A673 (cell line): ENCODE measurements at regions not wholly inside any gene's neighbourhood (a gene's known extent, or its start where the extent isn't known, plus 50 kb on each side); places are given as distances from the start of the nearest gene placed in this dataset.

Experiments
- BruUV-seq: library from RNA; stranded (reverse); fragments of 400-500 nt; replicated peaks from 2 replicates; lab custom pipeline; 2021; lab: Mats Ljungman, UMichigan
- CTCF ChIA-PET: fragments of 300-600 bp; sonication (Branson Sonifier 250); formaldehyde crosslinking; loops from one replicate; lab custom pipeline; 2022; ENCODE audit warnings: antibody characterized with exemption; lab: Charles Lee
- POLR2A ChIA-PET: fragments of 300-600 bp; sonication (Branson Sonifier 250); formaldehyde crosslinking; loops from one replicate; lab custom pipeline; 2022; ENCODE audit warnings: antibody characterized with exemption; ENCODE audit not compliant: low non-redundant PET; lab: Charles Lee
- DNase-seq: peaks from one replicate; pipeline ENCODE4 v3.0.0-alpha.2; 2015; ENCODE audit warnings: low spot score
- H3K27ac ChIP-seq: fragments of 200-600 bp; sonication (generic); 2 replicates; pipeline ENCODE4 v1.5.1; 2016; ENCODE audit warnings: mixed run types, low read depth, mild to moderate bottlenecking, mixed read lengths, antibody characterized with exemption, low read length; ENCODE audit not compliant: poor library complexity, severe bottlenecking
- H3K27me3 ChIP-seq: fragments of 200-600 bp; sonication (generic); replicated peaks from 2 replicates; pipeline ENCODE4 v1.6.1; 2017; ENCODE audit warnings: mixed run types, low read depth, mild to moderate bottlenecking, mixed read lengths, antibody characterized with exemption, low read length; ENCODE audit not compliant: insufficient read depth, poor library complexity
- H3K36me3 ChIP-seq: fragments of 200-600 bp; sonication (generic); 2 replicates; pipeline ENCODE4 v1.6.1; 2016; ENCODE audit warnings: mixed run types, mild to moderate bottlenecking, mixed read lengths, antibody characterized with exemption, low read length; ENCODE audit not compliant: insufficient read depth, poor library complexity, severe bottlenecking
- H3K4me1 ChIP-seq: fragments of 200-600 bp; sonication (generic); 2 replicates; pipeline ENCODE4 v1.6.1; 2017; ENCODE audit warnings: mixed run types, mild to moderate bottlenecking, mixed read lengths, antibody characterized with exemption, low read length; ENCODE audit not compliant: insufficient read depth, poor library complexity, severe bottlenecking
- H3K4me3 ChIP-seq: fragments of 200-600 bp; sonication (generic); 2 replicates; pipeline ENCODE4 v1.5.1; 2016; ENCODE audit warnings: low read depth, mixed run types, mild to moderate bottlenecking, mixed read lengths, low read length; ENCODE audit not compliant: poor library complexity, severe bottlenecking
- H3K9me3 ChIP-seq: fragments of 200-600 bp; sonication (generic); 2 replicates; pipeline ENCODE4 v1.6.1; 2016; ENCODE audit warnings: mixed run types, low read depth, mild to moderate bottlenecking, mixed read lengths, antibody characterized with exemption, low read length; ENCODE audit not compliant: poor library complexity, severe bottlenecking
- CTCF ChIP-seq: fragments of 300-800, 200-600 bp; sonication (generic); conservative IDR thresholded peaks from 2 replicates; pipeline ENCODE4 v1.5.1; 2017; ENCODE audit warnings: low read depth, mild to moderate bottlenecking, antibody characterized with exemption, low read length, moderate library complexity, mixed read lengths
- EZH2 ChIP-seq: fragments of 200-600 bp; sonication (generic); IDR thresholded peaks from 2 replicates; pipeline ENCODE4 v1.6.1; 2017; ENCODE audit warnings: borderline replicate concordance, low read depth, mild to moderate bottlenecking, mixed read lengths, antibody characterized with exemption, low read length; ENCODE audit not compliant: poor library complexity, severe bottlenecking
- intact Hi-C: fragments of 100-400 bp; cut with micrococcal nuclease; formaldehyde crosslinking; loops from one replicate; pipeline ENCODE4 v1.10.0; 2022; ENCODE audit not compliant: unreplicated experiment

GRCh38 chr1:192022827-192023226 lies 135.4 kb upstream of the RGS18 start:
- H3K4me1 ChIP-seq: no peaks in the 10 kb centered on the region
- CTCF ChIA-PET: no interaction called here
- no TSS peak for BruUV-seq
- H3K9me3 ChIP-seq: peaks cover 4% of the 10 kb centered on the region
- no peaks in the 10 kb centered on the region for H3K27me3 ChIP-seq
- no peak for DNase-seq
- POLR2A ChIA-PET: no interaction called here
- H3K27ac ChIP-seq: no peak overlapping the region
- intact Hi-C loops: no loop called here
- H3K36me3 ChIP-seq: no peaks in the 10 kb centered on the region
- TF ChIP-seq EZH2 (no peak), CTCF (no peak)
- no peak overlapping the region for H3K4me3 ChIP-seq

- CTCF ChIA-PET: no interaction called here
- Histone ChIP-seq H3K4me1 (no peaks in the 10 kb centered on the region), H3K4me3 (no peak overlapping the region), H3K27ac (no peak overlapping the region), H3K9me3 (peaks cover 4% of the 10 kb centered on the region), H3K36me3 (no peaks in the 10 kb centered on the region), H3K27me3 (no peaks in the 10 kb centered on the region)
- no TSS peak for BruUV-seq
- POLR2A ChIA-PET: no interaction called here
- intact Hi-C loops: no loop called here
- TF ChIP-seq EZH2 (no peak), CTCF (no peak)
- no peak for DNase-seq
These were observed 133.4 kb upstream of the RGS18 start for GRCh38 chr1:192024881-192025280.

- intact Hi-C loops: no loop called here
- BruUV-seq: no TSS peak
These were observed 119.7 kb upstream of the RGS18 start for GRCh38 chr1:192038567-192038966.

More at GRCh38 chr1:192038567-192038966, 119.7 kb upstream of the RGS18 start:
- H3K36me3 ChIP-seq: no peaks in the 10 kb centered on the region
- no peaks in the 10 kb centered on the region for H3K27me3 ChIP-seq
- no peak overlapping the region for H3K4me3 ChIP-seq
- no peak overlapping the region for H3K27ac ChIP-seq
- peaks cover 11% of the 10 kb centered on the region for H3K9me3 ChIP-seq
- ChIA-PET CTCF (no interaction called here), POLR2A (no interaction called here)
- no peak for TF ChIP-seq EZH2
- no peak for TF ChIP-seq CTCF
- no peaks in the 10 kb centered on the region for H3K4me1 ChIP-seq
- no peak for DNase-seq
